Transverse colon (tissue), 4 donors: ENCODE measurements at regions not wholly inside any gene's neighbourhood (a gene's known extent, or its start where the extent isn't known, plus 50 kb on each side); places are given as distances from the start of the nearest gene placed in this dataset.

Experiments
- CTCF ChIP-seq, 5 experiments: fragments of 200-600 bp in 3 of 5; fragments of 450-650 bp in 2 of 5; sonication (generic) in 3 of 5; IDR thresholded peaks; 1 replicate in 2 of 5; 2 replicates in 3 of 5; pipeline ENCODE4 v1.5.1; 2016 to 2017; ENCODE audit warnings: antibody characterized with exemption in 5 of 5, inconsistent platforms in 3 of 5, mild to moderate bottlenecking in 2 of 5, moderate library complexity in 1 of 5
- EP300 ChIP-seq: sonication (generic); formaldehyde crosslinking; IDR thresholded peaks from one replicate; pipeline ENCODE4 v1.6.1; 2017; ENCODE audit warnings: antibody characterized with exemption, low read depth
- POLR2A ChIP-seq: fragments of 450-650 bp; IDR thresholded peaks from one replicate; pipeline ENCODE4 v1.6.1; 2016; ENCODE audit warnings: antibody characterized with exemption, mild to moderate bottlenecking, moderate library complexity
- POLR2AphosphoS5 ChIP-seq, 3 donors: sonication (generic); formaldehyde crosslinking; IDR thresholded peaks; one replicate each; pipeline ENCODE4 v1.6.1; 2016; ENCODE audit warnings: antibody characterized with exemption in 3 of 3

GRCh38 chr1:190807629-190808028, 330.0 kb upstream of the BRINP3 start:
- no peak for TF ChIP-seq CTCF (IDR thresholded peaks at IDR 0.05)
- no peak for TF ChIP-seq POLR2A
- TF ChIP-seq POLR2AphosphoS5 (IDR thresholded peaks at IDR 0.05): no peak
- TF ChIP-seq EP300: no peak
